ENCODE measurements at regions not wholly inside any gene's neighbourhood (a gene's known extent, or its start where the extent isn't known, plus 50 kb on each side); places are given as distances from the start of the nearest gene placed in this dataset.

DNA sequence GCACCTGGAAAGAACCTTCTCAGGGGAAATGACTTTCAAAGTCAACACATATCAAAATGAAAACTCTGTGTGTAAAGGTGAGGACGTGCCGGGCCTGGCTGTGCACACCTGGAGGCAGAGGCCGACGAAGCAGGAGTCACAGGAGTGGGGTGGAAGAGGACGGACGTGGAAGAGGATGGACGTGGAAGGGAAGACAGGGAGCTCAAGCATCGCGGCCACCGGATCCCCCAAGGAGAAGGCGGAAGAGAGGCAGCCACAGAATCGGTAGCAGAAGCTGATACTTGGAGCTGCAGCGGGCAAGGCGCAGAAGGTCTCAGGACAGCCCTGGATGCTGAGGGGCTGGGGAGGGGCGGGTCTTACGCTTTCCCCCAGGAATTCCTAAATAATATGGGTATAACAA lies 519.8 kb downstream of the BRD1 start:
- DNase-seq: no peak

DNA sequence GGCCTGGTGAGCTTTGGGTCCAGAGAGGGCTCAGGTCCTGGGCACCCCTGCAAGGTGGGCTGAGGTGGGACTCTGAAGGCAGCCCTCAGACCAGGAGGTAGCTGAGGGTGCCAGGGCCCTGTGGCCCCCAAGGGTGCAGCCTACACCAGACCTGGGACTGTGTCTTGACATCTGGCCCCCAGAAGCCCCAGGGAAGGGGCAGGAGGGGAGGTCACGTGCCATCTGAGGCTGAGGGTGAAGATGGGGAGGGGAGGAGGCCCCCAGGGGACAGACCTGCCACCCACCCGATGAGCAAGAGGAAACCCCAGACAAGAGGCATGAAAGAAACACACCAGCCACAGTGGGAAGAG lies 520.2 kb downstream of the BRD1 start:
- no peak for DNase-seq

DNA sequence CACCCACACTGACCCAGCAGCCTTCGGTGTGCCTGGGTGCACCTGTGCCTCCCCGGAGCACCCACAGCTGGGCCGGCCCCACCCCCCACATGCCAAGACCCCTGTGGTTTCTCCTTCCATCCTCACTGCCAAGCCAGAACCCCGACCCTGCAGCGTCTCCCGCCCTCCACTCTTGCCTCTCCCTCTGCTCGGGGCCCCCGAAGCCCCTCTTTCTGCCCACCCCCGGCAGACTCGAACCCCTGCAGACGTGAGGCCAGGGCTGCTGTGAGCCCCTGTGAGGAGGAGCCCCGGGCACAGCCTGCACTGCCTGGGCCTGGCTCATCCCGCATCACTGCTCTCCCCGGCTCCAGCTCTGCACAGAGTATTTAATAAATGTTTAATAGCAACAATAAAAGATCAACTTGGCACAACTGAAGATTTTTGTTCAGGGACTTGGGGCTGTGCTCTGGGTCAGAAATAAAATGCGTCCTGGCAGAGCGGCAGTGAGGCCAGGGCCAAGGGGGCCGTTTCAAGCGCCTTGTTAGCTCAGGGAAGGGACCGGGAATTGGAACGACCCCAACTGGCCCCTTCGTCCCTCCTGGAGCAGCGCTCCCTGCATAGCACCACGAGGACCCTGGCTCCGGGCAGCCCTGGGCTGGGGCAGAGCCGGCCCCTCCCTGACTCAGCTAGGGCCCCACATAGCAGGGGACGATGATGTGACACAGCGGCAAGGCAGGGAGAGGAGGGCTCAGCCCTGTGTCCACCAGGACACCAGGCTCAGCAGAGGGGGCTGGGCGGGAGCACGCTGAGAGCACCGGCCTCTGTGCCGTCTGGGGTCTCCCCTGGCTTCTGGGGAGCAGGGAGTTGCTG lies 520.8 kb downstream of the BRD1 start:
- no peak for DNase-seq

DNA sequence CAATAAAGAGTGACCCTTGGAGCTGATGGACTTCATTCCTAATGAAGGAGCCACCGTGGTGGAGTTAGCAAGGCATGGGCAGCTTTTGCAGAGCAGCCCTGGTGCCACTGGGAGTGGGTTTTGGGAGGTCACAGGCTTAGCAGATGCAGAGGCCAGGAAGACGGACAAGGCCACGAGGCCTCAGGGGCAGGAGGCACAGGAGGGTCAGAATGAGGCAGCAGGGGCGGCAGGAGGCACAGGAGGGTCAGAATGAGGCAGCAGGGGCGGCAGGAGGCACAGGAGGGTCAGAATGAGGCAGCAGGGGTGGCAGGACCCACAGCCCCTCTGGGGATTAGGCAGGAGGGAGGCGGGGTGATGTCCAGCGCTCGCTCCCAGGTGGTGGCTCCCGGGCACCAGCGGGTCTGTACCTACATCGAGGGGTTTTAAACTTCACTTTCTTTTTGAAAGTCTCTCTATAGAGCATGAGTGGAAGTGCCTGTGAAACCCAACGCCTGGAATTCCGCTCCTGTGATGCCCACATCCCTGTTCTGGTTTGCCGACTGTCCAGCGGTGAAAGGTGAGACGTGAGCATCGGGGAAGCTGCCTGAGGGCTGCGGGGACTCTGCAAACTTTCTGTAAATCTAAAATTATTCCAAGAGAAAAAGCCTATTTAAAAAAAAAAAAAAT lies 521.6 kb downstream of the BRD1 start:
- no peak for DNase-seq

DNA sequence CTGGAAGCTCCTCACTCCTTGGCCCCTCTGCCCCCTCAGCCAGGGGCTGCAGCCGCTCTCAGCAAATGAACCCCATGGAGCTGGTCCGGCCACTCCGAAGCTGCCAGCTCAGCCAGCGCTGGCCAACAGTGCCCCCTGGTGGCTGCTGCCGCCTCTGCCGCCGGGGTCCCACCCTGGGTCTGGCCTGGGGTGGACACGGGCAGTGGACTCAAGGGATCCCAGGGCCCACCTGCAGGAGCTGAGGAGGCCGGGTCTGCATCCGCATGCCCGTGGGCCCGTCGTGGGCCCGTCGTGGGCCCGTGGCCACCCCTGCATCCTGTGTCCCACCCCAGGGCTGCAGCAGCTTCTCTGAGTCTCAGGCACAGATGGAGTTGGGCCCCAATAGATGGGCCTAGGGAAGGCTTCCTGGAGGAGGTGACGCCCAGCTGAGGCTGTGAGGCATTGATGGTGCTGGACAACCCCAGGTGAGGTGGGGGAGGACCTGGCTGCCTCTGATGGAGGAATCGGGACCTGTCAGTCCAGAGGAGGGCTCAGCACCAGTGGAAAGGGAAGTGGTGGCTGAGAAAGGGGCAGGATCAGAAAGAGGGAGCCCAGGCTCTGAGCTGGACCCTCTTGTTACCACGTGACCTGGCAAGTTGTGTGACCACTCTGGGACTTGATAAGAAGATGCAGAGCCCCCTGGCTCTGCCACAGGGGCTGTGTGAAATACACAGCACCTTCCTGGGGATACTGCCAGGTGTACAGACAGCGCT lies 522.3 kb downstream of the BRD1 start:
- no peak for DNase-seq

DNA sequence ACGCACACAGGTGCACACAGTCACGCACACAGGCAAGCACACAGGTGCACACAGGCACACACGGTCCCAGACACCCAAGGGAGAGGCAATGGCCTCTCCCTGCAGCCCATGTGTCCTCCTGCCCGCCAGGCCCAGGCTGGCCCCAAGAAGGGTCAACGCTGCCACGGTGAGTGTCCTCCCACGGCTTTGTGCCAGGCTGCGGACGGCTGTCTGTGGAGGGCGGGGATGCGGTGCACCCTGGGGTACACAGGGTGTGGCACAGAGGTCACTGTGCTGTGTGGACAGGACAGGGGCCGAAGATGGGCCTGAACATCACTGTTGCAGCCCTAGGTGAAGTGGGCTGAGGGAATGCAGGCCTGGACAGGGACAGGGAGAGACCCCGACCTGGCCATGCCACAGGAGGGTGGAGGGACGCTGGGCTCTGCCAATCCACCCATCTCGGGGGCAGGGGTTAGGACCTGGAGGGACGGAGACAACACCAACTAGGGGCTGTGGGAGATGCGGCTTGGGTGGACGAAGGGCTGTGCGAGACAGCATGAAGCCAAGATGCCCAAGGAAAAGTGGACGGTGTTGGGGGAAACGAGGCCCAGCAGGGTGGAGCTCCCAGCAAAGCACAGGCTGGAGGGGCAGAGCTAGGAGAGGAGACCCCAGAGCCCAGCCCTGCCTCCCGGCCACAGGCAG lies 523.8 kb downstream of the BRD1 start:
- DNase-seq: no peak

DNA sequence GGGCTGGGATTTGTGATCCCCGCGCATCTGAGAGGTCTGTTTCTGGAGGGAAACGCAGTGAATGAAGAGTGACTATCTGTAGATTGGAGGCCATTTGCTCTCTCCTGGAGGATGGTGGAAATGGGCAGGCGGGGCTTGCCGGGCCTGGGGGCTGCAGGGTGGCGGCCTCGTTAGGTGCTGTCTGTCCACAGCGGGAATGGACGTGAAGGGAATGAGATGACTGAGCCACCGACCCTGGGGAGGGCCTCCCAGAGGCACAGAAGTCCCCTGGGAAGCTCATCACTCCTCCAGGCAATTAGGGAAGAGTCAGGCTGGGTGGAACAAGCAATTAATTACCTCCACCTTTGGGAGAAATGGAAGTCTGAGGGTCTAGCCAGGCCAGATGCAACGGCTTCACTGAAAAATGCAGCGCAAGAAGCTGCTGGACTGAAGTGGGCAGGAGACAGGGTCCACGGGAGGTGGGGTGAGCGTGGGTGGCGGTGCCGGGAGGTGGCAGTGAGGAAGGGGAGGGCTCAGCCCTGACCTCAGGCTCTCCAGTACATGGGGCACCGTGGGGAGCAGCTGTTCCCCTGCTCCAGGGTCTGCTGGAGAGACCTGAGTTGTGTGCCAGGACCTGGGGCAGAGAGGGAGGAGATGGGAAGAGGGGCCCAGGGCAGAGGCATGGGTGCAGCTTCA lies 524.5 kb downstream of the BRD1 start:
- DNase-seq: no peak

DNA sequence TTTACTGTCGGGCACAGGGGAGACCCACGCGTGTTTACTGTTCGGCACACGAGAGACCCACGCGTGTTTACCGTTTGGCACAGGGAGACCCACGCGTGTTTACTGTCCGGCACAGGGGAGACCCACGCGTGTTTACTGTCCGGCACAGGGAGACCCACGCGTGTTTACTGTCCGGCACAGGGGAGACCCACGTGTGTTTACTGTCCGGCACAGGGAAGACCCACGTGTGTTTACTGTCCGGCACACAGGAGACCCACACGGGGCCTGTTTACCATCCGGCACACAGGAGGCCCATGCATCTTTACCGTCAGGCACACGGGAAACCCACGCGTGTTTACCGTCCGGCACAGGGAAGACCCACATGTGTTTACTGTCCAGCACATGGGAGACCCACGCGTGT lies 525.1 kb downstream of the BRD1 start:
- DNase-seq: no peak

DNA sequence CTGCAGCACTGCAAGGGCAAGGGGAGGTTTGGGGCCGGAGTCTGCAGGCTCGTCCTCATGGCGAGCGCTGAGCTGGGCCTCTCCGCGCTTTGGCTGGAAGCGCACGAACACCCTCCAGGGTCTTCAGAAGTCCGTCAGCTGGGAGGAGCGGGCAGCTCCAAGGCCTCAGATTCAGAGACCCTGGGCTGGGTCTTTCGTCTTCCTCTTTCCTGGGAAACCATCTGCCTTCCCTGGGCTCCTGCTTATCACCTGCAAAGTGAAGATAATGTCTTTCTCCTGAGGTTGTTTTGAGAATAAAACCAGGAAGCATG lies 525.6 kb downstream of the BRD1 start:
- DNase-seq: no peak

DNA sequence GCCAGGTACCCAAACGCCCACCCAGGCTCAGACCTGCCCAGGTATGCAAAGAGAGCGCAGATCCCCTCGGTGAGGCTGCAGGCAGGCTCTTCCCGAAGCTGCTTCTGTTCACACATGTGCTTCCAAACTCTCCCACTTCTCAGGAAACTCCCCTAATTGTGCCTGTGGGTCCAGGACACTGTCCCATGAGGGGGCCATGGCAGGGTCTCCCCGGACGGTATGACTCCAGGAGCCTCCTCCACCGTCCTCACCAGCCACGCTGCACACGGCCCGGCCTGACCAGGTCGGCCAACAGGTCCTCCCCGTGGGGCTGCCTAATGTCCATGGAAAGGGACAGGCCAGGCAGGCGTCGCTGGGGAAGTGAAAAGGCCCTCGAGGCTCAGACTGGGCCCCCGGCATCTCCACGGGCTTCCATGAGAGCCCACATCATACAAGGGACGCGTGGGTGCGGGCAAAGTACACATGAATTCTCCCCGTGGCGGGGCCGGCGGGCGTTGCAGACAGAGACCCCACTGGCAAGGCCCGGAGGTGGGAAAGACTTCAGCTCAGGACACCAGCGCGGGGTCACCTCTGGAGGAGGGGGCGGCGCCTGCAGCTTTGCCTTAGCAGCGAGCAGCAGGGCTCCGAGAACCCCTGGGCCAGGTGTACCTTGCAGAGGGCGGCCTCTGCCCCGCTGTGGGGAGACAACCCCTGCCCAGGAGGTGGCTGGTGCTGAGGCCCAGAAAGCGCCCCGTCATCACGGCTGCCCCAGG lies 526.1 kb downstream of the BRD1 start:
- DNase-seq: no peak

DNA sequence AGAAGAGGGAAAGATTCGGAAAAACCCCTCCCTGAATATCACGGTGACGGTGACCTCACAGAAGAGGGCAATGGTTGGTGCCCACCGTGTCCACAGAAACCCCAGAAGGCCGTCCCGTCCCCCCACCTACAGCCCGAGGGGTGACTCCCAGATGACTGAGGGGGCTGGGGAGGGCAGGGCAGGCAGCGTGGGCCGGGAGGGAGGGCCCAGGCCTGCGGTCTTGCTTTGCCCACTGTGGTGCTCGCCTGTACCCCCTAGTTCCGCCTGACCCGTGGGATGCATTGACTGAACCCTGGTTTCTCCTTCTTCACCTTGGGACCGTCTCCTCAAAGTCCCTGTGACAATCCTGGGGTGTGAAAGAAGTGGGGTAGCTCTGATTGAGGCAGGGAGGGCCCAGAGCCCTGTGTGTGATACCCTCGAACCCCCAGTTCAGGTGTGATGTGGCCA lies 526.7 kb downstream of the BRD1 start:
- no peak for DNase-seq

DNA sequence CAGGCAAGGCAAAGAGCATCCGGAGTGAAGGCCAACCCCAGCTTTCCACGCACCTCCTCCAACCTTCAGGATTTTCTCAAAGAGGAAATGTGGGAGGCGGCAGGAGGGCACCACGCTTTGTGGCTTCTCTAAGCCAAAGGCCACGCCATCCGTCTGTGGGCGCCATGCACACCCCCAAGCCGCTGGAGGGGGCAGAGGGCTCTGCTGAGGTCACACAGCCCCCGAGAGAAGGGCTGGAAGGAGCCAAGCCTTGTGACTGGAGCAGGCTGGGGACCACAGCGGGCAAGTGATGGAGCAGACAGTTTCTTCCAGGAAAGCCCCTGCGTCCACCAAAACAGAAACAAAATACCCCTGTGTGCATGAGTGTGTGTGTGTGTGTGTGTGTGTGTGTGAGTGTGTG lies 527.4 kb downstream of the BRD1 start:
- DNase-seq: no peak

DNA sequence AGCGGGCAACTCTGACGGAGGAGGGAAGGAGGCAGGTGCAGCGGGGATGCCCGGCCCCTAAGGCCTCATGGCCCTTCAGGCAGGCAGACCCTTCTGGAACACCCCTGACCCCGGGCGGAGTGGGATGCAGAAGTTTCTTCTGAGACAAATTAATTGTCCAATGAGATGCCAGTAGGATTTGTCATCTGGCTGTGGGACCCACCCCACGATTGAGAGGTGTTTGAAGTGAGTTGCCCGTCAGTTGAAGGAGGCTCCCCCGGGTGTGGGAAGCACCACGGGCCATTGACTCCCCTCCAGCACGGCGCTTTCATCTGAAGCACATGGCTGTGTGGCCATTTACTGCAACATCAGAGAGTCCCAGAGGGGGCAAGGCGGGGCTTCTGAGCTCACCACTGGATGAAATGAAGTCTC lies 527.8 kb downstream of the BRD1 start:
- DNase-seq: no peak

DNA sequence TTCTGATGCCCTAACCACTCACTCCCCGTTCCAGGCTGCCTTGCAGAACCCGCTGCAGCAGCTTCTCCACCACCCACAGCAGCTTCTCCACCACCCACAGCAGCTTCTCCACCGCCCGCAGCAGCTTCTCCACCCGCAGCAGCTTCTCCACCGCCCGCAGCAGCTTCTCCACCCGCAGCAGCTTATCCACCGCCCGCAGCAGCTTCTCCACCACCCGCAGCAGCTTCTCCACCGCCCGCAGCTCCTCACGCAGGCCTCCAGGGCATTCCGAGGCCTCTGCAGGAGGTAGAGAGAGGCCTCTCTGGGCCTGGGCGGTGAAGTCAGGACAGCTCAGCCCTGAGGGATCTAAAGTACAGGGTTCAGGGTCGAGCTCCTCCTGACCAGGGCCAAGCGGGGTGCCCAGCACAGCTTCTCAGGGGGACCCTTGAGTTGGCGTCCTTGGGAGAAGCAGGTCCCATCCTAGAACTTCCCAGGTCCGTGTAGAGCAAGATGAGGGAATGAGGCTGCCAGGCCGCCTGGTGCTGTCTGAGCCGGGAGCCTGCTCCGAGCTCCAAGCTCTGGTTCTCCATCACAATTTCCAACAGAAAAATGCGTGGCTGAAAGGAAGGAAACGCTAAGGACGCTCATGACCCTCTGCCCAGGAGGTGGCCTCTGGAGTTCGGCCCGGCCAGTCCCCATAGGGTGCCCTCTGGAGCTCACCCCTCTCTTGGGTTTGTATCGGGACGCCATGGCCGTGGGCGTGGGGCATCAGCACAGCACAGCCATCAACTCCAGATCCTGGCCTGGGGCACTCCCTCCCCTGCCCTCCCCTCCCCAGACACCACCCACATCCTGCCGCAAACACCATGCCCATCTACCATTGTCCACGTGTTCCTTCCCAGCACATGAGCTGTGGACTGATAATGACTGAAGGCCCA lies 528.6 kb downstream of the BRD1 start:
- no peak for DNase-seq

DNA sequence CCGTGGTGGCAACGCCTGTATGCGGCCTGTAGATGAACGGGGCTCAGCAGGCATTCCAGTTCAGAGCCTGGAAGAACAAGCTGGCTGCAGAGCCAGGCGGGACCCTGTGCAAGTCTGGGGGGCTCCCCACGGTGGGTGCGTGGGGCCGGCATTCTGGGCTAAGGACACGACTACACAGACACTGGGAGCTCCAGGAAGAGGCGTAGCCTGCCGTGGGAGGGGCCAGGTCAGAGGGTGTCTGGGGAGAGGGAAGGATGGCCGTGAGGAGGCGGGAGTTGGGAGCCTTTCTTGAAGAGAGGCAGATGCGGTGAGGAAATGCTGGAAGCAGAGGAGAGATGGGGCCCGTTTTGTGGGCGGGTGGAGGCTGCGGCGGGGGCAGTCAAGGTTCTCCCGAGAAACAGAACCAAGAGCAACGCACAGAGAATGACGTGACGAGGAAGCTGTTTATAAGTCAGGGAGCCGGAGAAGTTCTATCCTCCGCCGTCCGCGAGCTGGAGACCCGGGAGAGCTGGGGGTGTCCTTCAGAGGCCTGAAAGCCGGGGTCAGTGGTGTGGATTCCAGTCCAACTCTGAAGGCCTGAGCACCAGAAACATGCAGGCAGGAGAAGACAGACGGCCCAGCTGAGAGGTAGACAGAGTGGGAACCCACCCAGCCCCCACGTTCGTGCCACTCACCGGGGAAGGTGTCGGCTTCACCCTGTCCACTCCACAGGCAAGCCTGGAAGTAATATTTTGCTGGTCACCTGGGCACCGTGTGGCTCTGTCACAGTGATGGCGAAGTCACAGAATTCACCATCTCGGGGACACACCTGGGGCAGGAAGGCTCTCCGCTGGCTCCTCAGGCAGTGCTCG lies 529.6 kb downstream of the BRD1 start:
- no peak for DNase-seq

DNA sequence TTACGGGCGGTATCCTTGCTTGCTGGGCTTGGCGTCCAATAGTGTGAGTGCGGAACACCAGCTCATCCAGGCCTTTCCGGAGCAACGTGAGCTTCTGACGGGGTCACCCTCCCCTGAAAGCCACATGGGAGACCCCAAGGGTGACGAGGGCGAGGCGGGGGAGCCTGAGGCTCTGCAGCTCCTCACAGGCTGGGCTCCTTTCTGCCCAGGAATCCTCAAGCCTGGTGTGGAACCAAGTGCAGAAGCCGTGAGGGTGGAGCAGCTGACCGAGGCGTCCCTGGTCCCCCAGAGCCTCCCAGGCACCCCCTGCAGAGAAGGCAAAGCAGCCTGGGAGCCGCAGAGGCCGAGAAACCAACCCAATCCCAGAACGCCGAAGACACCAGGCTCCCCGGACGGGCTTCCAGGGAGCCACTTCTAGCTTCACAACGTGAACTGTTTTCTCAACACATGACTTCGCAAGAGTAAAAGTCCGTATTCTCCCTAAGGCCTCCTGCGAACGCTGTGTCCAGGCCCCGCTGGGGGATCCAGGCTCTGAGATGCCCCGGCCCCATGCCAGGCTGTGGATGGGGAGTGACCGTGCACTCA lies 530.3 kb downstream of the BRD1 start:
- DNase-seq: no peak

DNA sequence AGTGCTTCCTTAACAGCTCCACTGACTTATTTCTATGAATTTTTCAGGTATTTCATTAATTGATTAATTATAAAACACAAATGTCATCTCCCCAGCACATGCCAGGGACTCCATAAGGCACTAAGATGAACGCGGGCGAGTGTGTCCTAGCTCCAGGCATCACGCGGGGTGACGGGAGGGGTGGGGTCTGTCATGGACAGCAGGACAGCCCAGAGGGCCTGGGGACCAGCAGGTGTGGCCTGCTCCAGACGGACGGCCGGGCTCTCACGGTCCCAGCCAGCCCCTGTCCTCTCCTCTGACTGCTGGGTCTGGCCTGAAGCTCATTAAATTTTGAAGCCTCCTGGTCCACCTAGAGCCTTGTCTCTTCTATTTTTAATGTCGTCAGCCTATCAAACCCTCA lies 531.1 kb downstream of the BRD1 start:
- no peak for DNase-seq

DNA sequence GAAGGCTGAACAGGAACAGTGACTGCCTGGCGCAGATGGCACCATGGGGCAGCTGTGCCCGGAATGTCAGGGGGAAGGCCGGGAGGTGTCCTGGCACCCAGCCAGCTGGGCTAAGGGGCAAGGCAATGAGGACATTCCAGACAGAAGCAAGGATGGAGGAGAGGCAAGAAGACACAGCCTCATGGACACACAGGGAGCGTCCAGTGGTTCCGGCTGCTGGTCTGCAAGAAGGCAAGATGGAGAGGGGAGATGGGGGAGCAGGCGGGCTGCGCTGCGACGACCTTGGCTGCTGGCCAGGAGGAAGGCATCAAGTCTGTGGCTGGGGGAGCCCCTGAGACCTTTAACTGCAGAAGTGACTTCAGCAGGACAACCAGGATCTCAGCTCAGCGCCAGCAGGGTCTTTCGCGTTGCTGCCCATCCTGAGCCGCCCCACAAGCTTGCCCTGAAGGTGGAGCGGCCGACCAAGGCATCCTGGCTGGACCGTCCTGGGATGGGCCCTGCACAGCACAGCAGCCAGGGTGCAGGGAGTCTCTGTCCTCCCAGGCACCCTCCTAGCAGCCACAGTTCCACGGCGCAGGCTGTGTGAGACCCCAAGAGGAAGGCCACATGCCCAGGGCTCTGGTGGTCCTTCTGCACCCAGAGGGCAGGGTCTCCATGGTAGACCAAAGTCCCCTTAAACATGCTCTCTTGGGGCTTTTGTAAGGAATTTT lies 531.7 kb downstream of the BRD1 start:
- DNase-seq: no peak

DNA sequence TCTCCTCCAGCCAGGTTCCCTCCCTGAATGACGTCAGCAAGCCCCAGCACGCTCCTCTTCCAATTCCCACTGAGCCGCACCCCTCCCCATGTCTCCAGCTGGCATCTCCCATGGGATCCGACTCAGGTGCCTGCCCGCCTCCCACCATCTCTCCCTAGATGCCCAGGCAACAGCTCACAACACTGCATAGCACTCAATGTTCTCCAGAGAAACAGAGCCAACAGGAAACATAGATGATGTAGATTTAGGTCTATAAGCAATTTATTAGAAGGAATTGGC lies 532.3 kb downstream of the BRD1 start:
- no peak for DNase-seq
